HG02798 (cell line): ENCODE measurements at regions not wholly inside any gene's neighbourhood (a gene's known extent, or its start where the extent isn't known, plus 50 kb on each side); places are given as distances from the start of the nearest gene placed in this dataset.

ENCODE experiments used
- ATAC-seq: cut with Tn5 transposase; IDR thresholded peaks from one replicate; pipeline ENCODE4 v1.9.1; 2021; ENCODE audit warnings: mild to moderate bottlenecking; ENCODE audit not compliant: unreplicated experiment, poor library complexity

- ATAC-seq: no peak
Observed at GRCh38 chrX:30504309-30504708, 73.3 kb downstream of the TASL start.

- ATAC-seq: no peak
Observed at GRCh38 chrX:30495468-30495867, 82.1 kb downstream of the TASL start.

- ATAC-seq: no peak
Observed at GRCh38 chrX:30493348-30493747, 84.2 kb downstream of the TASL start.

- no peak for ATAC-seq
Observed at GRCh38 chrX:30489323-30489722, 88.2 kb downstream of the TASL start.

GRCh38 chrX:30488092-30488491, 89.5 kb downstream of the TASL start:
- ATAC-seq: peak; percentile 80

- peak; percentile 71 for ATAC-seq
Observed at GRCh38 chrX:30483996-30484395, 93.6 kb downstream of the TASL start.

- ATAC-seq: no peak
Observed at GRCh38 chrX:30468471-30468870, 109.1 kb downstream of the TASL start.
